ENCODE measurements at regions not wholly inside any gene's neighbourhood (a gene's known extent, or its start where the extent isn't known, plus 50 kb on each side); places are given as distances from the start of the nearest gene placed in this dataset.

DNA sequence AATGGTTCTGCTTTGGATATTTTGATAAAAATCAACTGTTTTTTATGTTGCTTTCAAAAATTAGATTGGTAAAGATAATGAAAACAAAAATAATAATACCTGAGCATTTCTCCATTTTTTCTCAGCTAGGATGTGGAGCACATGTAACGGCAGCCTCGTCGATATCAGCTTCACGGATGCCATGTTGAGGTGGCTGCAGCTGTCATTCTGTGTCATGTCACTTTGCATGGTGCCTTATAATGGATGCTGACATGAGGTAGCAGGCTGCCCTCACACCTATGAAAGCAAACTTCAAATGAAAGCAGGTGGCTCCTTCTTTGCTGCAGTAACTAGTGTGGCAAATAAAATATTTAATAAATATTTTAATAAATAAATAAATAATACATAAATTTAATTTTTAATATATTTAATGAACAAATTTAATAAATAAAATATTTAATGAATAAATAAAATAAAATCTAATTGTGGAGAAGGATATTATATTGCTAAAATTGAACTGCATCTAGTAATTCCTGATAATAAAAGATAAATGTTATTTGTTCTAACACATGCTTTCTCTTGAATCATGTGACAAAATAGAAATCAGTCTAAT is 955.7 kb upstream of the SLC10A2 start:
- 75 to 78% methylated on average over 4 of the region's 4 CpGs for WGBS, 2 experiments (ENCODE audit: low coverage in 1 of 2, low lambda C conversion rate in 2 of 2, missing lambda C conversion rate in 2 of 2)
- no peak overlapping the region for H2AFZ ChIP-seq
- in situ Hi-C loops (cut with MboI), result no loop called here

DNA sequence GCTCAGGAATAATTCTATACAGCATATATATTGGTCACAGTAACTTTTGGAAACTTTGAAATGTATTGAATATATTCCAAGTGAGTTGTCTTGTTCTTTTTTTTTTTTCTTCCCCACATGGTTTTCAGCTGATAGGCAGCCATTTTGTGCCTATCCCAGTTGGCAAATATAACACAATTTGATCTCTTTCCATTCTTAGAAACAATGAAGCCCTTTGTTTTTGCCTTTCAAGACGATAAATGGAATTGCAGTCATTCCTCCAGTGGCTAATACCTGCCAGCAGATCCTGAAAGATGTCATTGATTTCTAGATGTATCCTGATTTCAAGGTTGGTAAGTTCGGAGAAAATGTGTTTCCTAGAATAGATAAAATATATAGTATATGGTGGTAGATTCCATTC is 951.1 kb upstream of the SLC10A2 start:
- in situ Hi-C loops (cut with MboI), result no loop called here
- TF ChIP-seq EZH2phosphoT487 (IDR thresholded peaks at IDR 0.05; ENCODE audit: insufficient read depth, low read depth) (no peak), EZH2 (IDR thresholded peaks at IDR 0.05; ENCODE audit: insufficient read depth, poor library complexity, severe bottlenecking) (no peak)

More for the DNA sequence above, 955.7 kb upstream of the SLC10A2 start:
- no peaks in the 10 kb centered on the region for H3K4me1 ChIP-seq (ENCODE audit: insufficient read depth)
- H3K9me3 ChIP-seq (ENCODE audit: low read depth), result no peaks in the 10 kb centered on the region
- no peaks in the 10 kb centered on the region for H3K27me3 ChIP-seq (replicated peaks; ENCODE audit: insufficient read depth)
- no peak overlapping the region for H3K9ac ChIP-seq
- no peaks in the 10 kb centered on the region for H3K36me3 ChIP-seq (ENCODE audit: low read depth)
- no peaks in the 10 kb centered on the region for H4K20me1 ChIP-seq (ENCODE audit: insufficient read depth)
- no peaks in the 10 kb centered on the region for H3K79me2 ChIP-seq (ENCODE audit: insufficient read depth)
- DNase-seq, result no peak
- H3F3A ChIP-seq (ENCODE audit: insufficient read depth), result no peaks in the 10 kb centered on the region
- H3K4me3 ChIP-seq, result no peak overlapping the region
- no peak overlapping the region for H3K27ac ChIP-seq
- no peaks in the 10 kb centered on the region for H3K9me2 ChIP-seq (ENCODE audit: insufficient read depth)
- H3K4me2 ChIP-seq (ENCODE audit: unreplicated experiment), result no peak overlapping the region
- TF ChIP-seq EZH2 (IDR thresholded peaks at IDR 0.05; ENCODE audit: insufficient read depth, poor library complexity, severe bottlenecking) (no peak), EZH2phosphoT487 (IDR thresholded peaks at IDR 0.05; ENCODE audit: insufficient read depth, low read depth) (no peak)

GRCh38 chr13:104015646-104016396 is 949.6 kb upstream of the SLC10A2 start:
- H4K20me1 ChIP-seq (ENCODE audit: insufficient read depth), result no peaks in the 10 kb centered on the region
- no peak overlapping the region for H3K4me3 ChIP-seq
- H3K4me2 ChIP-seq (ENCODE audit: unreplicated experiment), result no peak overlapping the region
- TF ChIP-seq EZH2 (IDR thresholded peaks at IDR 0.05; ENCODE audit: insufficient read depth, poor library complexity, severe bottlenecking), result no peak
- H3K79me2 ChIP-seq (ENCODE audit: insufficient read depth), result no peaks in the 10 kb centered on the region
- no peaks in the 10 kb centered on the region for H3K36me3 ChIP-seq (ENCODE audit: low read depth)
- H3K4me1 ChIP-seq (ENCODE audit: insufficient read depth), result no peaks in the 10 kb centered on the region
- H3K9me3 ChIP-seq (ENCODE audit: low read depth), result no peaks in the 10 kb centered on the region
- DNase-seq, result no peak
- H3F3A ChIP-seq (ENCODE audit: insufficient read depth), result no peaks in the 10 kb centered on the region
- H2AFZ ChIP-seq, result no peak overlapping the region
- in situ Hi-C loops (cut with MboI), result no loop called here
- no peaks in the 10 kb centered on the region for H3K27me3 ChIP-seq (replicated peaks; ENCODE audit: insufficient read depth)
- 45 to 56% methylated on average over 7 of the region's 7 CpGs for WGBS, 2 experiments (ENCODE audit: low coverage in 1 of 2, low lambda C conversion rate in 2 of 2, missing lambda C conversion rate in 2 of 2)
- H3K9me2 ChIP-seq (ENCODE audit: insufficient read depth), result no peaks in the 10 kb centered on the region
- H3K27ac ChIP-seq, result no peak overlapping the region
- H3K9ac ChIP-seq, result no peak overlapping the region

More for the DNA sequence above, 951.1 kb upstream of the SLC10A2 start:
- Histone ChIP-seq H2AFZ (no peak overlapping the region), H3K36me3 (ENCODE audit: low read depth) (no peaks in the 10 kb centered on the region), H3K27me3 (replicated peaks; ENCODE audit: insufficient read depth) (no peaks in the 10 kb centered on the region), H3K9ac (no peak overlapping the region), H3K4me1 (ENCODE audit: insufficient read depth) (no peaks in the 10 kb centered on the region), H3F3A (ENCODE audit: insufficient read depth) (no peaks in the 10 kb centered on the region), H3K9me2 (ENCODE audit: insufficient read depth) (no peaks in the 10 kb centered on the region), H3K79me2 (ENCODE audit: insufficient read depth) (no peaks in the 10 kb centered on the region), H3K4me3 (no peak overlapping the region), H3K9me3 (ENCODE audit: low read depth) (no peaks in the 10 kb centered on the region), H4K20me1 (ENCODE audit: insufficient read depth) (no peaks in the 10 kb centered on the region), H3K4me2 (ENCODE audit: unreplicated experiment) (no peak overlapping the region), H3K27ac (no peak overlapping the region)
- no peak for DNase-seq
- WGBS, 2 experiments (ENCODE audit: low coverage in 1 of 2, low lambda C conversion rate in 2 of 2, missing lambda C conversion rate in 2 of 2), result 44% methylated on average over 2 of the region's 2 CpGs

DNA sequence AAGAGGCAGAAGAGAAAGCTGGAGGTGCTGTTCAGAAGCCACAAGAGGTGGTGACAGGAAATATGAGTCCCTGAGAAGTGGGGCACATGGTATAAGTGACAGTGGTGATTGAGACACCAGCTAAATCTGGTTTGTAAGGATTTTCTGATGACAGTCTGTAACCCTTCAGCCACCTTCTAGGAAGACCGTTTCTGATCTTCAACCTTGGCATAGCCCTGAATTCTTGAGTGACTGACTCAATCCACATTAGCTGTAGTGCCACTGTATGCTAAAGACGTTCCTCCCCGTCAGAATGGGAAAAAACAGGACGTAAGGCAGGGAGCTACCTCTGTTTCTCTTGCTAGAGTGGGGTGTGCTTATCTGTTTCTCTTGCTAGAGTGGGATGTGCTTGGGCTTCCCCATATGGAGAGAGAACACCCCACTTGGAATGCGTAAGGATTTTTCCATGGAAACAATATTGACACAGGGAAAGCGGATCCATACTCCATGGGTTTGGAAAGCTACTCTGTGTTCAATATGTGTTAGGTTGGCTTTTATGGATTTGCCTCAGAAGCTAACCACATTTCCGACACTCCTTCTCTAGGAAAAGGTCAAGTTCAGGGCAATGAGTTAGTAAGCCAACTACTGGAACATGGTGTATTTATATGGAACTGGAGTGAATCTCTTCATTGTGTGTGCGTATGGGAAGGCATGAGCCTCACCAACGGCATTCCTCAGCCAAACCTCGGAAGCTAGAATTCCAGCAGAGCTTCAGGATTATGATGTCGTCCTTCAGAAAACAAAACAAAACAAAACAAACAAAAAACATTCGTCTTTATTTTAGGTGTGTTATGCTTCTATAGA is 948.8 kb upstream of the SLC10A2 start:
- in situ Hi-C loops (cut with MboI), result no loop called here
- Histone ChIP-seq H3K4me2 (ENCODE audit: unreplicated experiment) (no peak overlapping the region), H3K27me3 (replicated peaks; ENCODE audit: insufficient read depth) (no peaks in the 10 kb centered on the region), H3K4me1 (ENCODE audit: insufficient read depth) (no peaks in the 10 kb centered on the region), H3K79me2 (ENCODE audit: insufficient read depth) (no peaks in the 10 kb centered on the region), H3F3A (ENCODE audit: insufficient read depth) (no peaks in the 10 kb centered on the region), H3K9ac (no peak overlapping the region), H3K27ac (no peak overlapping the region), H3K4me3 (no peak overlapping the region), H4K20me1 (ENCODE audit: insufficient read depth) (no peaks in the 10 kb centered on the region), H3K9me2 (ENCODE audit: insufficient read depth) (no peaks in the 10 kb centered on the region), H3K9me3 (ENCODE audit: low read depth) (no peaks in the 10 kb centered on the region), H2AFZ (no peak overlapping the region), H3K36me3 (ENCODE audit: low read depth) (no peaks in the 10 kb centered on the region)
- WGBS, 2 experiments (ENCODE audit: low coverage in 1 of 2, low lambda C conversion rate in 2 of 2, missing lambda C conversion rate in 2 of 2), result 51 to 55% methylated on average over 12 of the region's 12 CpGs
- DNase-seq, result no peak
- TF ChIP-seq EZH2 (IDR thresholded peaks at IDR 0.05; ENCODE audit: insufficient read depth, poor library complexity, severe bottlenecking) (no peak), EZH2phosphoT487 (IDR thresholded peaks at IDR 0.05; ENCODE audit: insufficient read depth, low read depth) (no peak)
